COR-L47 (cell line): ENCODE measurements at regions not wholly inside any gene's neighbourhood (a gene's known extent, or its start where the extent isn't known, plus 50 kb on each side); places are given as distances from the start of the nearest gene placed in this dataset.

Experiments used
- DNase-seq: peaks from one replicate; lab custom pipeline; 2025; lab: John Stamatoyannopoulos, UW

DNA sequence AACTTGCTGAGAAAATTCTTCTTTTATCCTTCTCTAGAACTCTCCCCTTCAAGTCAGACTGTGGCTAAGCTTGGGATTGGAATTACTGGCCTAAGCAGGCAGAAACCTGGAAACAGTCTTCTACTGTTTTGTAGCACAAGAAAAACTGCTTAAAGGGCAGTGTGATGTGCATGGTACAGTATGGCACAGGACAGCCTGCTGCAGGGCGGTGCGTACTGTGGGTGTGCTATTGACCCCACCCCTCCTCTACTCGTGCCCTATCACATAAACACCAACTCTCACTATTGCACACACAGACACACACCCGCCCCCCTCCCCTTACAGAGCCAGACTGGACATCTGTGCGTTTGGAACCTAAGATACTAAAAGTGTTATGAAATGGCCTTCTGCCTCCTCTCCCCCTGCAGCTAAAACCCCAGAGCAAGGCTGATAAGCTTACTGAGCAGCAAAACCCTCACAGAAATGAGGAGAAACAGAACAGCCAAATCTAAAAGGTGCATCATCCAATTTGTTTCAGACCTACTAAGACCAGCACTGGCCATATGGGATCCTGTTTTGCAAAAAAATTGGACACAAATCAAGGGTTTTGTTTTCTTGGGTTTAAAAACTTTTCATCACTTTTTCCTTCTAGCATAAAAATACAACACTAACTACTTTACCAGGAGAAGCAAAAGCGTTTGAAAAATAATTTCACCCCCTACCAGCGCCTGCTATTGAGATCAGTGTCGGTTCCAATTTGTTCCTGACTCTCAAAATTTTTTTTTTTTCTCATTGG lies 355.8 kb upstream of the LYPLAL1 start:
- no peak for DNase-seq

DNA sequence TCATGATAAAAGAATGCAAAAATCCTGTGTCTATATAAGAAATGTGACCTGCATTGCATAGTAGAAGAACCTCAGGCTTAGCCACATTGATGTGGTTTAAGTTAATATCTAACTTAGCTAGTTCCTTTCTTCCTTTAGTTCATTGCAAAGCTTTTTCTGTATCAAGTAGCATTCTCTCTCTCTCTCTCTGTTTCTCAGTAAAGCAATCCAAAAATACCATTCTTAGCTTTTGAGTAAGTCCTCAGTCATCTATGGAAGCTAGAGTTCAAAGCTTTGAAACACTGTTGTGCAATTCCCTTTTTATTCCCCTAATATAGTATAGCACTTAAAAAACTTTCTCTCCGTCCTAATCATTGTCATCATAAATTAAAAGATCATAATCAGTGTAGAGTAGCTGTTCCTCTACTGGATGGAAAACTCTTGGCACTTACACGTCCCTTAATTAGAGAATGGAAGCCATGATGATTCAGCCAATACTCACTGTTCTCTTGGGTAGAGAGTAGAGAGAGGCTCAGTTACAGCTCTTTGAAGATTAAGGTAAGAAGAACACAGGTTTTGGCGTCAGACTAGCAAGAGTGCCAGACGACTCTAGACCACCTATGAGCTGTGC lies 350.3 kb upstream of the LYPLAL1 start:
- DNase-seq, result no peak

DNA sequence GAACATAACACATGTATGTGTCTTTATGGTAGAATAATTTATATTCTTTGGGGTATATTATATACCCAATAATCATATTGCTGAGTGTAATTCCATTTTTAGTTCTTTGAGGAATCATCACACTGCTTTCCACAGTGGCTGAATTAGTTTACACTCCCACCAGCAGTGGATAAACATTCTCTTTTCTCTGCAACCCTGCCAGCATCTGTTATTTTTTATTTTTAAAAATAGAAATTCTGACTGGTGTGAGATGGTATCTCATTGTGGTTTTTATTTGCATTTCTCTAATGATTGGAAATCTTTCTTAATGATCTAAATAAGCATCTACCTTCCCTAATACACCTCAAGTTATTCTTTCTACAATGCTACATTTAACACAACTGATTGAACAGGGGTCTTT lies 346.2 kb upstream of the LYPLAL1 start:
- no peak for DNase-seq

DNA sequence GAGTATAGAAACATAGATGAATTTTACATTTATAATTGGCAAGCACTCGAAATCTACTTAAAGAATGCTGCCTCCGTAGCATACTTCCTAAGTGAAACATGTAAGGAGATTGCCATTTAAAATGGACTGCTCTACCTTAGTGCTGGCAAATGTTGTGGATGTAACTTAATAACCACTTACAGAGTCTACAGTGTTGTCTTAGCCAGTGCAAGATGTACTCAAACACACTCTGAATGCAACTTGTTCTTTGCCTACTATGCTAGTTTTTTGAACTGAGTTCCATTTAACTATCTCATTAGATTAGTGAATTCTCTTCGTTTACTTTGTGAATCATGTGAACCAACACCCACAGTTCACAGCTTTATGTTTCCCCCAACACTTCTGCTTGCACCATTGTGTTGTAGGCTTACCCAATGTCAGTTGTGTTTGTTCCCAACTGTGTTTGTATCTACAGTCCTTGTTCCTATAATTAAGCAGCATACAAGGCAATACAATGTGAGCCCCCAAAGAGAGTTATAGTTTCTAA lies 345.5 kb upstream of the LYPLAL1 start:
- no peak for DNase-seq

GRCh38 chr1:218829097-218829496 lies 344.6 kb upstream of the LYPLAL1 start:
- no peak for DNase-seq

DNA sequence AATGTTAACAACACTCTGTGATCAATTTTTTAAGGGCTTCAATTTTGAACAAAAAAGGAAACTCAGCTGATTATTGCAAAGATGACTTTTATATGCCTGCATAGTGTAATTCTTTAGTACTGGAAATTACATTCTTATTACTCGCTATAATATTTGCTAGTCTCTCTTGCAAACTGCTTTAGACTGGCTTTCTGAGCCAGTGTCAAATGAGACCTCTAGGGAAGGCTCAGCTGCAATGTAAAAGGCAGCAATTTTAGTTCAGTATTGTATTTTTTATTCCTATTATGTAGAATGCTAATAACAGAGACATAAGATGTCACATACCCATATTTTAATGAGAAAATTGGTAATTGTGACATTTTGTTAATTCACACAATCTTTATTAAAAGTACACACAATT lies 338.1 kb upstream of the LYPLAL1 start:
- no peak for DNase-seq

GRCh38 chr1:218836264-218836663 lies 337.4 kb upstream of the LYPLAL1 start:
- DNase-seq, result no peak

- DNase-seq, result no peak
Measured at GRCh38 chr1:218837051-218837450, 336.6 kb upstream of the LYPLAL1 start.

- no peak for DNase-seq
Measured at GRCh38 chr1:218845589-218845988, 328.1 kb upstream of the LYPLAL1 start.

GRCh38 chr1:218846181-218846580 lies 327.5 kb upstream of the LYPLAL1 start:
- no peak for DNase-seq

DNA sequence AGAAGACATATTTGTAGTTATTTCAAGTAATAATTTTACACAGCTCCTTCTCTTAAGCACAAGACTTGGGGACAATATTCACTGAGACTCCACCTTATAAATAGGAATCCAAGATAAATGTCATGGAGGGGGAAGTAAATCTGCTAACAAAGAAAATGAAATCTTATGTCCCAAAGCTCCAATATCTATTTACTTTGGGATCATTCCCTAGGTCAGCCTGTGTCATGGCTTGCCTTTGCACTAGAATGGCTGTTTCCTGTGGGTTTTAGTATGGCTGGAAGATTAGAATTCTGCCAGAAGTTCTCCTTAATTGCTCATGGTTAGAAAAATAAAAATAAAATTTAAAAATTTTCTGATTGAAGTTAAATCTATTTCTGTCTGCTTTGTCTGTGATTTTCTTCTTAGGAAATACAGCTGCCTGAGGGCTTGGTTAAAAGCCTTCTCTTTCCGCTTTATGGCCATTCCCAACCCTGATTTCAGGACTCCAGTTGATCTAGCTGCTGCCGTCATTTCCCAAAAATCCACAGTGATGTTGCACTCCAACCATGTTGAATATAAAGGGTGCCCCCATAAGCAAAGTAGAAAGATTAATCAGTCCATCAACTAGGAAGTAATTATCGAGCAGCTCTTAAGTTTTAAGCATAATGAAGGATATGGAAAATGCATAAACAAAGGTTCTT lies 326.4 kb upstream of the LYPLAL1 start:
- DNase-seq, result no peak

GRCh38 chr1:218848009-218848408 lies 325.7 kb upstream of the LYPLAL1 start:
- no peak for DNase-seq

DNA sequence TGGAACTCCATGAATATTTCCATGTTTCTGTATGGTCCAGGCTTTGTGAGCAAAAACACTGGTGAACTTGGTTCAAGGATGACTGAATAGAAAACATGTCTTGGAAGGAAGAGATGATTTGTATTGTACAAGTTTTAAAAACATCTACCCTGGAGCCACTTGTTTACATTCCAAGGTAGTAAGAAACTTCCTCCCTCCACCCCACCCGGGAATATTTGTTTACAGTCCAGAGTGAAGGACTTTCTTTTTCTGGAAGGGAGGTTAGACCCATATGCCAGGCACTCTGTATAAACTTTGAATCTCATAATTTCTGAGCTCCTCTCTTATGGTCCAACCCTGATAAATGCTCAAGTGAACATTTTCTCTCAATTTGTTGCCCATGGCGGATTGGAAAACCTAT lies 323.3 kb upstream of the LYPLAL1 start:
- DNase-seq, result no peak

DNA sequence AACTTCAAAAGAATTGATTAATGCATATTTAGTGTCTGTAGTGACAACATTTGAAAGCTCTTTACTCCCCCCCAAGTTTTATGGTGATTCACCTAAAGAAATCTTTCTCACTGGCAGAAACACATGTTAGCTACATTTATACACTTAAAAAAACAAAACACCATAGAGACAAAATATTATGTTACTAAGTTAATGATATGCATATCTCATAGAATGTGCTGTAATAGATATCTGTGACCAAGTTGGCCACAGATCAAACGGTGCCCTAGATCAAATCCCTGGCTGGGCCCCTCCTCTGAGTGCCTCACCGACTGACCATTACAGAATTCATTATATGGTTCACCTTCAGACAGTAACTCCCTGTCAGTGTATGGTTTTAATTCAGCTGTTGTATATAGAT lies 322.1 kb upstream of the LYPLAL1 start:
- no peak for DNase-seq

GRCh38 chr1:218852527-218852926 lies 321.2 kb upstream of the LYPLAL1 start:
- DNase-seq, result no peak

- no peak for DNase-seq
Measured at GRCh38 chr1:218863987-218864386, 309.7 kb upstream of the LYPLAL1 start.

- no peak for DNase-seq
Measured at GRCh38 chr1:218865591-218865990, 308.1 kb upstream of the LYPLAL1 start.

DNA sequence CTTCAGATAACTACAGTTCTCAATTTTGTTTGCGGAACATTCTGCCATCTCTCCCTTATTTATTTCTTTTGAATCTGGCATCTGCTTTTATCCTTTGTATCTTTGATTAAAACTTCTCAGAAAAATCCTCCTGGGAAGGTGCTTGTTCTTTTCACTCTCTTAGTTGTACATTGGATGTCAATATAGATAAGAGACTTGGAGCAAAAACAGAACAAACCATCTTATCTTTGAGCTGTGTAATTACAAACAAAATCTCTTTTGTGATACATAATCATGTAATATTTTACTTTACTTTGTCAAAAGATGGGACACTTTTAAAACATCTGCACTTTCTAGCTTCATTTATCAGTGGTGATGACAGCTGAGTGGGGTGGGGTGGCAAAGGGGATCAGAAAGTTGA lies 307.2 kb upstream of the LYPLAL1 start:
- DNase-seq, result no peak

- DNase-seq, result no peak
Measured at GRCh38 chr1:218867066-218867465, 306.6 kb upstream of the LYPLAL1 start.

DNA sequence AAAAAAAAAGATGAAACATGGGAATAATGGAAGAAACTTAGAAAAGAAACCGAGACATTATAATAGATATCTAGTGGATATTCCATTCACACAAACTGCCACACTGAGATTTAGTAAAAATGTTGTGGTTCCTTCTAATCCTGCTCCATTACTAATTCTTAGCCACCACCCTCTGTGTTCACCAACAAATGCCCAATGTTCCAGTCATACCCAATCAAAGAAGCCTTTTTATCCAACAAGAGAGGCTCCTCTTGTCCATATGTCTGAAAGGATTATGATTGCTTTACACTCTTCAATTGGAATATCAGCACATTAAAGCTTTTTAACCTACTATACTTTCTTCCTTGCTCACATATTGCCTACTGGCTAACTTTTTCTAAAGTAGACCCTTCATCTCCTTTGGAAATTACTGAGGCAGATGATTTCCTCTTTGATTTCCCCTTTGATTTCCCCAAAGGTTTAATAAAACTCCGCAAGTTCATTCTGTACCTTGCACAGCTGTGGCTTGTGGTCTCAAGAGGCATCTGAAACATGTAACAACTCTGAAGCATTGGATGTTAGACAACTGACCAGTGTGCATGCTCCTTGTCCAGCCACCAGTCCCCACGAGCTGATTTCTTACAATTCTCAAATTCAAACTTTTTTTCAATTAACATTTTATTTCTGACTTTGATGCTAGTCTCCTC lies 305.6 kb upstream of the LYPLAL1 start:
- no peak for DNase-seq

GRCh38 chr1:218869276-218869675 lies 304.4 kb upstream of the LYPLAL1 start:
- DNase-seq, result no peak

GRCh38 chr1:218872026-218872425 lies 301.7 kb upstream of the LYPLAL1 start:
- DNase-seq, result no peak

DNA sequence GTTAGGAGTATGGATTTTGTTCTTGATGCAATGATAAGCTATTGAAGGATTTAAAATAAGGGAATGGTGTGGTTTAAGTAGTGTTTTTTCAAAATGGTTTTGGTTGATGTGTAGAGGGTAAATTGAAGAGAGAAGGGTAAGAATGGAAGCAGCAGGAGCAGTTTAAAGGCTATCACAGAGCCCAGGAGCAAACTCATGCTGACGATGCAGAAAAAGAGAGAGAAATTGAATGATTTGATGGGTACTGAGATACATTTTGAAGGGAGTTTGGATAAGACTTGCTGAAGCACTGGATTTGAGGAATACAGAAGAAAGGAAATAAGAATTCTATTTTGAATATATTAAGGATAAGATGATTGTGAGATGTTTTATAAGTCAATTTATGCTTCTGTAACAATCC lies 300.8 kb upstream of the LYPLAL1 start:
- DNase-seq, result no peak
